ENCODE measurements at regions not wholly inside any gene's neighbourhood (a gene's known extent, or its start where the extent isn't known, plus 50 kb on each side); places are given as distances from the start of the nearest gene placed in this dataset.
"Not testable (repeated sequence)": the region's sequence is repeated elsewhere in the genome, so short reads cannot be mapped to it uniquely, and the experiment has no call there.

DNA sequence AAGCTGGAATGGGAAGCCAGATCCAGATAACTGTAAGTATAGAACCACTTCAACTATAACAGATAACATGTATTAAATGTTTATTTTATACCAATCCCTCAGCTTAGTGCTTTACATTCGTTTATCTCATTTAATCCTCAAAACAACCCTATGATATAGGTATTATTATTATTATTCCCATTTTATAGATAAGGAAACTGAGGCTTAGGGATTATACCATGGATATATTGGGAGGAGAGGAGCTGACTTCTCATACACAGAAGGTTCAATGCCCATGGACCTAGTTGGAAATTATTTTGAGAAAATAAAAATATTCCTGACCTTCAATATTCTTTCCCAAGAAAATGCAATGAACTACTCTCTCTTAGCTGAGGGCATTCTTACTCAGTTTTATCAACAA is 140.4 kb upstream of the C11orf58 start:
- no peak overlapping the region for H3K4me3 ChIP-seq (ENCODE audit: low read depth, low read length)
- no peak for DNase-seq (ENCODE audit: low read depth)
- TF ChIP-seq, protein P1, sequence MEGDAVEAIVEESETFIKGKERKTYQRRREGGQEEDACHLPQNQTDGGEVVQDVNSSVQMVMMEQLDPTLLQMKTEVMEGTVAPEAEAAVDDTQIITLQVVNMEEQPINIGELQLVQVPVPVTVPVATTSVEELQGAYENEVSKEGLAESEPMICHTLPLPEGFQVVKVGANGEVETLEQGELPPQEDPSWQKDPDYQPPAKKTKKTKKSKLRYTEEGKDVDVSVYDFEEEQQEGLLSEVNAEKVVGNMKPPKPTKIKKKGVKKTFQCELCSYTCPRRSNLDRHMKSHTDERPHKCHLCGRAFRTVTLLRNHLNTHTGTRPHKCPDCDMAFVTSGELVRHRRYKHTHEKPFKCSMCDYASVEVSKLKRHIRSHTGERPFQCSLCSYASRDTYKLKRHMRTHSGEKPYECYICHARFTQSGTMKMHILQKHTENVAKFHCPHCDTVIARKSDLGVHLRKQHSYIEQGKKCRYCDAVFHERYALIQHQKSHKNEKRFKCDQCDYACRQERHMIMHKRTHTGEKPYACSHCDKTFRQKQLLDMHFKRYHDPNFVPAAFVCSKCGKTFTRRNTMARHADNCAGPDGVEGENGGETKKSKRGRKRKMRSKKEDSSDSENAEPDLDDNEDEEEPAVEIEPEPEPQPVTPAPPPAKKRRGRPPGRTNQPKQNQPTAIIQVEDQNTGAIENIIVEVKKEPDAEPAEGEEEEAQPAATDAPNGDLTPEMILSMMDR (conservative IDR thresholded peaks at IDR 0.05; ENCODE audit: low read depth, low read length), result no peak

DNA sequence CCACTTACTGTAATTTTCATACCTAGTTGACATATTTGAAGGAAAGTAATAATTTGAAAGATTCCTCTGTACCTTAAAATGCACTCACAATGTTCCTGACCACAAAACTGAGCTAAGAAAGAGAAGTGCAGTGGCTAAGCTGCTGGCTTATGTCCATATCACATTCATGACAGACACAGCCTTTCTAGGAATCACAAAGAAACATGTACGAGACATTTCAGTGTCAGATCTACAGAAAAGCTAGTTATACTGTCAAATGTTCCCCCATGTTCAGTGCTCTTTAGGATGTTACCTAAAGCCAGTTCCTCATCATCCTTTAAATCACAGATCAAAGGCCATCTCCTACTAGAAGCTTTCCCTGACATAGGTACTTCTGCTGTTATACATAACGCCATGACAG is 142.2 kb upstream of the C11orf58 start:
- TF ChIP-seq, protein P1 (conservative IDR thresholded peaks at IDR 0.05; ENCODE audit: low read depth, low read length), result no peak
- no peak for DNase-seq (ENCODE audit: low read depth)
- no peak overlapping the region for H3K4me3 ChIP-seq (ENCODE audit: low read depth, low read length)

DNA sequence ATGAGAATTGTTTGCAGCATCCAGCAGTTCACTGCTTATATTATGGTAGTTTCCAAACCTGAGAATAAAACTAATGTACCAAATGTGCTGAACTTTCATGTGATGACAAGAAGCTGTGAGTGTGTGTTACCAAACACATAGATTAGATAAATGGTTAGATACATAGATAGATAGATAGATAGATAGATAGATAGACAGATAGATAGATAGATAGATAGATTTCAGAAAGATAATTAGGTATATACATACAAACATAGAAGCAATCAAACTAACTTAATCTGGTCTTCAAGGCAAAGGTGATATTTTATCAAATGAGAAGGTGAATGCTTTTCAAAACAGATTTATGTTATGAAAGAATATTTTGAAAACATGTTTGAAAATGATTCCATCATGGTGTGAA is 147.3 kb upstream of the C11orf58 start:
- TF ChIP-seq, protein P1 (conservative IDR thresholded peaks at IDR 0.05; ENCODE audit: low read depth, low read length), result no peak
- no peak for DNase-seq (ENCODE audit: low read depth)

DNA sequence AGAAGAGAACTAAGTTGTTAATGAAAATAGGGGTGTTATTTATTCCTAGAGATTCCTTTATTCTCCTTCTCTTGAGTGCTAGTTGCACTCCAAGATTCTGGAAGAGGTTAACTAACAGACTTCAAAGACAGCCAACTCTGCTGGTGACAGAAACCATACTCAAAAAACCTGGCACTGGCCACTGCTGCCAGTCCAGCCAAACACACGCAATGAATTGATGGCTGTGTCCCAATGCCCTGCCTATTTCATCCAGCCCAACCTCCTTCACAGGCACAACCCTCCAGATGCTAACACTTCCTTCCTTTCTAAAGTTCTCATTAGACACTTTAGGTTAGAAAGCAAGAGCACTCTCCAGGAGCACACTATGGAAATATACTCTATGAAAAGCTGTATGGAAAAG is 150.8 kb upstream of the C11orf58 start:
- TF ChIP-seq, protein P1 (conservative IDR thresholded peaks at IDR 0.05; ENCODE audit: low read depth, low read length), result no peak
- H3K4me3 ChIP-seq (ENCODE audit: low read depth, low read length), result no peak overlapping the region
- no peak for DNase-seq (ENCODE audit: low read depth)

More for the DNA sequence above, 147.3 kb upstream of the C11orf58 start:
- no peak overlapping the region for H3K4me3 ChIP-seq (ENCODE audit: low read depth, low read length)

DNA sequence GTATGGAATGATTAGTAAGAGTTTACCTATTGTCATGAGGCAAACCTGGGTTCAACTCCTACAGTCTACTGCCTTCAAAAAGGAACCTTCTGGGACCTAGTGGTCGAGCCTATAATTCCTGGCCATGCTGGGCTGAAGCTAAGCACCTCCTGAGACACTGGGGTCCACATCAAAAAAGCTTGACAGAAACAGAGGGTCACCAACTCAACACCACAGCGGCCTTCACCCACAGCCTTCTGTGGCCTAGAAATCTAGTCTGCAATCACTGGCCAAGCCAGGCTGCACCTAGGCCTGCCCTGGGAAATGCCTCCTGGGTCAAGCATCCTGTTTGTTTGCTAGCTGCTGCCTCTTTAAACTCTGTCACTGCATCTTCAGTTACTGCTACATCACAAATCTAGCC is 153.9 kb upstream of the C11orf58 start:
- TF ChIP-seq, protein P1 (conservative IDR thresholded peaks at IDR 0.05; ENCODE audit: low read depth, low read length), result no peak
- DNase-seq (ENCODE audit: low read depth), result no peak
- no peak overlapping the region for H3K4me3 ChIP-seq (ENCODE audit: low read depth, low read length)

DNA sequence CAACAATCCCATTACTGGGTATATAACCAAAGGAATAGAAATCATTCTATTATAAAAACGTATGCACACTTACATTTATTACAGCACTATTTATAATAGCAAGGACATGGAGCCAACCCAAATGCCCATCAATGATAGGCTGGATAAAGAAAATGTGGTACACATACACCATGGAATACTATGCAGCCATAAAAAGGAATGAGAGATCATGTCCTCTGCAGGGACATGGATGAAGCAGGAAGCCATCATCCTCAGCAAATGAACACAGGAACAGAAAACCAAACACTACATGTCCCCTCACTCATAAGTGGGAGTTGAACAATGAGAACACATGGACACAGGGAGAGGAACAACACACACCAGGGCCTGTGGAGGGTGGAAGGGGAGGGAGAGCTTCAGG is 157.4 kb upstream of the C11orf58 start:
- not testable (repeated sequence) for DNase-seq (ENCODE audit: low read depth); H3K4me3 ChIP-seq (ENCODE audit: low read depth, low read length)

DNA sequence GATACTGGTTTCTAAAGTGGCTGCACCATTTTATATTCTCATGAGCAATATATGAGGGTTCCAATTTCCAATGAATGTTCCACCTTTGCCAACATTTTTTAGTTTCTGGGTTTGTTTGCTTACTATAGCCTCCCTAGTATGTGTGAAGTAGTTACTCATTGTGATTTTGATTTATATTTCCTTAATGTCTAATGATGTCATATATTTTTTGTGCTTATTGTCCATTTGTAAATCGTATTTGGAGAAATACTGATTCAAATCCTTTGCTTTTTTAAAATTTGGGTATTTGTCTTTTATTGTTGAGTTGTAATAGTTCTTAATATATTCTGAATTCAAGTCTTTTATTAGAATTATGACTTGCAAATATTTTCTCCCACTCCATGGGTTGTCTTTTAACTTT is 161.0 kb upstream of the C11orf58 start:
- no peak for DNase-seq (ENCODE audit: low read depth)
- TF ChIP-seq, protein P1 (conservative IDR thresholded peaks at IDR 0.05; ENCODE audit: low read depth, low read length), result no peak
- H3K4me3 ChIP-seq (ENCODE audit: low read depth, low read length), result no peak overlapping the region

DNA sequence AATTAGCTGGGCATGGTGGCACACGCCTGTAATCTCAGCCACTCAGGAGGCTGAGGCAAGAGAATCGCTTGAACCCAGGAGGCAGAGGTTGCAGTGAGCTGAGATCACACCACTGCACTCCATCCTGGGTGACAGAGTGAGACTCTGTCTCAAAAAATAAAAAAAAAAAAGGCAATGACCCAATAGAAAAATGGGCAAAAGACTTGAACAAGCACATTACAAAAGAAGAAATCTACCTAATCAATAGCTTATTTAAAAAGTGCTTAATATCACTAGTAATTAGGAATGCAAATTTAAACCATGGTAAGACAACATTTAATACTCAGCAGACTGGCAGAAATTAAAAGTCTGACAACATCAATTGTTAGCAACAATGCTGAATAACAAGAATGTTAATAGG is 163.6 kb upstream of the C11orf58 start:
- DNase-seq (ENCODE audit: low read depth); H3K4me3 ChIP-seq (ENCODE audit: low read depth, low read length): not testable (repeated sequence)
